ENCODE measurements at regions not wholly inside any gene's neighbourhood (a gene's known extent, or its start where the extent isn't known, plus 50 kb on each side); places are given as distances from the start of the nearest gene placed in this dataset.

- peak; percentile 59; the same call in 1 of the 2 replicates for TF ChIP-seq CTCF (IDR thresholded peaks at IDR 0.05; ENCODE audit: low read length)
- TF ChIP-seq EZH2 (IDR thresholded peaks at IDR 0.05; ENCODE audit: borderline replicate concordance, low read length): no peak
These were observed 665.0 kb upstream of the SLITRK6 start for GRCh38 chr13:86464193-86464592.

Measured in OCI-LY1 (cell line).